NCI-H1417 (cell line): ENCODE measurements at regions not wholly inside any gene's neighbourhood (a gene's known extent, or its start where the extent isn't known, plus 50 kb on each side); places are given as distances from the start of the nearest gene placed in this dataset.
"Not testable (repeated sequence)": the region's sequence is repeated elsewhere in the genome, so short reads cannot be mapped to it uniquely, and the experiment has no call there.

Experiments
- DNase-seq, 3 experiments: peaks; one replicate each; lab custom pipeline; 2025; lab: John Stamatoyannopoulos, UW

GRCh38 chr15:62409466-62409865 is 244.4 kb upstream of the C2CD4B start:
- DNase-seq, result no peak

GRCh38 chr15:62412686-62413085 is 247.6 kb upstream of the C2CD4B start:
- no peak for DNase-seq

GRCh38 chr15:62413153-62413552 is 248.1 kb upstream of the C2CD4B start:
- DNase-seq, result no peak

GRCh38 chr15:62413786-62414185 is 248.7 kb upstream of the C2CD4B start:
- DNase-seq, result no peak

GRCh38 chr15:62415498-62415897 is 250.4 kb upstream of the C2CD4B start:
- no peak for DNase-seq

- DNase-seq, result no peak
Measured at GRCh38 chr15:62416526-62416925, 251.4 kb upstream of the C2CD4B start.

GRCh38 chr15:62417439-62417838 is 252.4 kb upstream of the C2CD4B start:
- no peak for DNase-seq

GRCh38 chr15:62418496-62418895 is 253.4 kb upstream of the C2CD4B start:
- not testable (repeated sequence) for DNase-seq

GRCh38 chr15:62419192-62419591 is 254.1 kb upstream of the C2CD4B start:
- no peak for DNase-seq

- not testable (repeated sequence) for DNase-seq
Measured at GRCh38 chr15:62420371-62420770, 255.3 kb upstream of the C2CD4B start.

GRCh38 chr15:62421289-62421688 is 256.2 kb upstream of the C2CD4B start:
- DNase-seq, result no peak

- DNase-seq, result no peak
Measured at GRCh38 chr15:62426387-62426956, 261.4 kb upstream of the C2CD4B start.

GRCh38 chr15:62428259-62428658 is 263.2 kb upstream of the C2CD4B start:
- DNase-seq, result no peak

GRCh38 chr15:62428851-62429598 is 263.9 kb upstream of the C2CD4B start:
- no peak for DNase-seq

- no peak for DNase-seq
Measured at GRCh38 chr15:62430056-62430455, 265.0 kb upstream of the C2CD4B start.

- no peak for DNase-seq
Measured at GRCh38 chr15:62430552-62430951, 265.5 kb upstream of the C2CD4B start.

- no peak for DNase-seq
Measured at GRCh38 chr15:62431008-62431797, 266.1 kb upstream of the C2CD4B start.

- DNase-seq, result no peak
Measured at GRCh38 chr15:62431817-62432216, 266.7 kb upstream of the C2CD4B start.

- no peak for DNase-seq
Measured at GRCh38 chr15:62432702-62433398, 267.8 kb upstream of the C2CD4B start.

GRCh38 chr15:62436235-62436634 is 271.1 kb upstream of the C2CD4B start:
- no peak for DNase-seq

- DNase-seq, result no peak
Measured at GRCh38 chr15:62437753-62438152, 272.7 kb upstream of the C2CD4B start.

GRCh38 chr15:62439543-62440016 is 274.5 kb upstream of the C2CD4B start:
- DNase-seq, result no peak
